ENCODE measurements at regions not wholly inside any gene's neighbourhood (a gene's known extent, or its start where the extent isn't known, plus 50 kb on each side); places are given as distances from the start of the nearest gene placed in this dataset.

DNA sequence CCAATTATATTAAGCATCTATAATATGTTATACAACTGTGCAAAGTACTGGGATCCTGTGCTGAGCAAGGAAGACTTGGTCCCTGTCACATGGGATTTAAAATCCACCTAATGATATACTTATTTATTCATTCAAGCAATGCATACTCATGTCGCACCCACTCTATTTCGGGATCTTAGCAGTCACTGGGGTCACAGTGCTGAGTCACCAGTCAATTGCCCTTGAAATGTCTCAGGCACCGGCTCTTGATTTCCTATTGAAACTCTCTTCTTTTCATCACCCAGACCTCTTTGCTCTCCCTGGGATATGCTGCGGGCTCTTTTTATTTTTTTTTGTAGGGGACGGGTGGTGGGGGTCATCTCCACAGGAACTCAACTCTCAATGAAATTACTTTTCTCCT is 194.5 kb upstream of the GAP43 start:
- CTCF ChIA-PET: interaction anchor here (1.7 kb wide), 1 partner anchor 10 kb away, joined by 4 read pairs; no protein-coding TSS in a partner anchor
- TF ChIP-seq, protein P1, sequence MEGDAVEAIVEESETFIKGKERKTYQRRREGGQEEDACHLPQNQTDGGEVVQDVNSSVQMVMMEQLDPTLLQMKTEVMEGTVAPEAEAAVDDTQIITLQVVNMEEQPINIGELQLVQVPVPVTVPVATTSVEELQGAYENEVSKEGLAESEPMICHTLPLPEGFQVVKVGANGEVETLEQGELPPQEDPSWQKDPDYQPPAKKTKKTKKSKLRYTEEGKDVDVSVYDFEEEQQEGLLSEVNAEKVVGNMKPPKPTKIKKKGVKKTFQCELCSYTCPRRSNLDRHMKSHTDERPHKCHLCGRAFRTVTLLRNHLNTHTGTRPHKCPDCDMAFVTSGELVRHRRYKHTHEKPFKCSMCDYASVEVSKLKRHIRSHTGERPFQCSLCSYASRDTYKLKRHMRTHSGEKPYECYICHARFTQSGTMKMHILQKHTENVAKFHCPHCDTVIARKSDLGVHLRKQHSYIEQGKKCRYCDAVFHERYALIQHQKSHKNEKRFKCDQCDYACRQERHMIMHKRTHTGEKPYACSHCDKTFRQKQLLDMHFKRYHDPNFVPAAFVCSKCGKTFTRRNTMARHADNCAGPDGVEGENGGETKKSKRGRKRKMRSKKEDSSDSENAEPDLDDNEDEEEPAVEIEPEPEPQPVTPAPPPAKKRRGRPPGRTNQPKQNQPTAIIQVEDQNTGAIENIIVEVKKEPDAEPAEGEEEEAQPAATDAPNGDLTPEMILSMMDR (IDR thresholded peaks at IDR 0.05; ENCODE audit: control extremely low read depth, extremely low read depth, low read depth, missing control alignments): no peak
- no peak for DNase-seq (ENCODE audit: extremely low spot score)
- POLR2A ChIA-PET: no interaction called here

- TF ChIP-seq, protein P1 (IDR thresholded peaks at IDR 0.05; ENCODE audit: control extremely low read depth, extremely low read depth, low read depth, missing control alignments): no peak
- ChIA-PET POLR2A (no interaction called here), CTCF (interaction anchor here (1.0 to 1.6 kb wide), 2 partner anchors 23 to 35 kb away, joined by 3 to 4 read pairs; no protein-coding TSS in a partner anchor)
- DNase-seq (ENCODE audit: extremely low spot score): no peak
Measured at GRCh38 chr3:115436767-115437301, 186.5 kb upstream of the GAP43 start.

DNA sequence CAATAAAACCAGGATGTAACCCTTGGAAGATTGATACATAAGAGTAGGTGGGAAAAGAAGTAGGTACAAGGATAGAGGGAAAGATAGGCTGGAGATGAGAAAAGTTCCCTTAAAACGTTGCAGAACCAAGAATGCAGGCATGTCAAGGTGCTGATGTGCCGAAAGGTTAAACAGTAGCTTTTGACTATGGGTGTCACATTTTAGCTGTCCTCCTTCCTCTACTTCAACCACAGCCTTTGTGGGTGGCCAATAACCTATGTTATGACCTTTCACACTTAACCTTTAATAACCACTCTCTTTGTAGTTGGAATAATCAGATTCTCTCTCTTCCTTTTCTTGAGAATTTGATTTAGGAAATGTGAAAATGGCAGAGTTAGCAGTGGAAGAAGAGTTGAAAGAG is 184.5 kb upstream of the GAP43 start:
- DNase-seq (ENCODE audit: extremely low spot score): no peak
- POLR2A ChIA-PET: no interaction called here
- TF ChIP-seq, protein P1 (IDR thresholded peaks at IDR 0.05; ENCODE audit: control extremely low read depth, extremely low read depth, low read depth, missing control alignments): no peak
- CTCF ChIA-PET: interaction anchor here (1.1 to 1.5 kb wide), 2 partner anchors 9 to 25 kb away, joined by 4 read pairs; no protein-coding TSS in a partner anchor

GRCh38 chr3:115445559-115445958 is 177.8 kb upstream of the GAP43 start:
- TF ChIP-seq, protein P1 (IDR thresholded peaks at IDR 0.05; ENCODE audit: control extremely low read depth, extremely low read depth, low read depth, missing control alignments): no peak
- ChIA-PET POLR2A (no interaction called here), CTCF (no interaction called here)
- no peak for DNase-seq (ENCODE audit: extremely low spot score)

DNA sequence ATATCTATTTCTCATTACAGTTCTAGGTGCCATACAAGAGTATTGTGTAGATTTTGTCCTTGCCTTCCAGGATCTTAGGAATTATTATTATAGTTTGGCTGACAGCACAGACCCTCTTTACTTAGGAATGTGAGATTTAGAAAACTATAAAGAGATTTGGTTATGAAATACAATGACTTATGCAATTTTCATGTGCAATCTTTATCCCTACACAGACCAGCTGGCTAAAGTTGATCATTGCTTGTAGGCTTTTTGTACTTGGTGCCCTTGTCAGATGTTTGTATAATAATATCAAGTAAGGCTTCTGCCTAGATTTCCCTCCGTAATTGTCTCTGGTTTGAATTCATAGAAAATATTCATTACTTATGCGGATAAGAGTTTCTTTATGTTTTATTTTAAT is 174.5 kb upstream of the GAP43 start:
- ChIA-PET CTCF (interaction anchor here (0.7 kb wide), 1 partner anchor 9 kb away, joined by 3 read pairs; no protein-coding TSS in a partner anchor), POLR2A (no interaction called here)
- TF ChIP-seq, protein P1 (IDR thresholded peaks at IDR 0.05; ENCODE audit: control extremely low read depth, extremely low read depth, low read depth, missing control alignments): no peak
- DNase-seq (ENCODE audit: extremely low spot score): no peak

DNA sequence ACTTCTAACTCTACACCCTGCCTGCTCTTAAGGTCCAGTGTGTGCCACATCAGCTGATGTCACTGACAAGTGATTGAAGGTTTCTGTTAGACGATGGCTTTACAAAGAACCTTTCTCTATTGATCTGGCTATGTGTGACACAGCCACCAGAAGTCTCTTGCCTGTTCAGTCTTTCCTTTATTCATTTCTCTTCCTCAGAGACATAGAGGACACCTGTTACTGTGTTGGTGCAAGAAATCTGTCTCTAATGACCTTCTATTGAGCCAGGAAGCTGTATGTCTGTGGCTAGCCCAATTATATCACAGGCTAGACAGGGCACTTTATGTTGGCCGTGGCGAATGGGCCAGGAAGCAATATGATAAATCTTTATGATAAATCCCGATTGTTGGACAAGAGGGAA is 173.3 kb upstream of the GAP43 start:
- TF ChIP-seq, protein P1 (IDR thresholded peaks at IDR 0.05; ENCODE audit: control extremely low read depth, extremely low read depth, low read depth, missing control alignments): no peak
- no peak for DNase-seq (ENCODE audit: extremely low spot score)
- POLR2A ChIA-PET: no interaction called here
- CTCF ChIA-PET: no interaction called here
